Activated T-cell treated with anti-CD3 and anti-CD28 coated beads, Interleukin-2, amount 50 U/mL, for 1 hour (primary cell): ENCODE measurements at regions not wholly inside any gene's neighbourhood (a gene's known extent, or its start where the extent isn't known, plus 50 kb on each side); places are given as distances from the start of the nearest gene placed in this dataset.
"Not testable (repeated sequence)": the region's sequence is repeated elsewhere in the genome, so short reads cannot be mapped to it uniquely, and the experiment has no call there.

Experiments
- DNase-seq: peaks from one replicate; pipeline ENCODE4 v3.0.0-alpha.2; 2020

DNA sequence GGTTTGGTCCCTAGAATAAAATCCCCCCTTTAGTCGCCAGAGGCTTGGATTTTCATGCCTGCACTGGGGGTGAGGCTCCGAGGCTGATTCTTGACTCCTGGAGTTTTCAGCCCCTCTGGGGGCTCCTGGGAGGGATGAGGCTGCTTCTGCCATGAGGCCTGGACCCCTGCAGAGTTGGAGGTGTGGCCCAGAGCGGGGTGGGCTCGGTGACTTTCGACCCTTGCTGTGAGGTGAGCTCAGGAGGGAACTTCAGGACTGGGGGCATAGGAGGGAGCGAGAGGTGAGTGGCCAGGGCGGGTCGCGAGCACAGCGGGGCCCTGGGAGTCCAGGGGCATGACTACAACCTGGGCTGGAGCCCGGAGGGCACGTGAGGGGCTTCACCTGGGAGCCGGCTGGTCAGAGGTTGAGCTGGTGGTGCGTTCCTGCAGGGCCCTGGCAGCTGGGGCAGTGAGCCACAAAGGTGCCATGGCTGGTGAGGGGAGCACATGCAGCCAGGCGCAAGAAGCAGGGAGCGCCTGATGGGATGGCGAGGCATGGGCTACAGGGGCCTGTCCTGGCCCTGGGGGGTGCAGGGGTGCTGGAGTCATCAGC is 168.2 kb downstream of the KIF26A start:
- no peak for DNase-seq

DNA sequence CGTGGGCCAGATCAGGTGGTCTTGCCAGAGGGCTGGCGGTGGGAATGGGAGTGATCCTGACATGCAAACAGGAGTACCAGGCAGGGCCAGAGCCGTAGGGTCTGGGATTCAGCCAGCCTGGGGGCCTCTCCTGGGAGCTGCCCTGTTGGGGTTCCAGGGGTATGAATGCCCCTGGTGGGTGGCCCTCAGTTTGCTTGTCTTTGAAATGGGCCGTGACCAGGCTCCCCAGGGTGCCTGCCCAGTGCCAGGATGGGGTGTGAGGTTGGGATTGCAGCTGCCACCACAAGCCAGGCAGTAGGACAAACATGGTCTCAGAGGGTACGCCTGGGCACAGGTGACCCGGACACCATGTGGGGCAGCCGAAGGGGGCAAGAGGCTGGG is 168.8 kb downstream of the KIF26A start:
- no peak for DNase-seq

DNA sequence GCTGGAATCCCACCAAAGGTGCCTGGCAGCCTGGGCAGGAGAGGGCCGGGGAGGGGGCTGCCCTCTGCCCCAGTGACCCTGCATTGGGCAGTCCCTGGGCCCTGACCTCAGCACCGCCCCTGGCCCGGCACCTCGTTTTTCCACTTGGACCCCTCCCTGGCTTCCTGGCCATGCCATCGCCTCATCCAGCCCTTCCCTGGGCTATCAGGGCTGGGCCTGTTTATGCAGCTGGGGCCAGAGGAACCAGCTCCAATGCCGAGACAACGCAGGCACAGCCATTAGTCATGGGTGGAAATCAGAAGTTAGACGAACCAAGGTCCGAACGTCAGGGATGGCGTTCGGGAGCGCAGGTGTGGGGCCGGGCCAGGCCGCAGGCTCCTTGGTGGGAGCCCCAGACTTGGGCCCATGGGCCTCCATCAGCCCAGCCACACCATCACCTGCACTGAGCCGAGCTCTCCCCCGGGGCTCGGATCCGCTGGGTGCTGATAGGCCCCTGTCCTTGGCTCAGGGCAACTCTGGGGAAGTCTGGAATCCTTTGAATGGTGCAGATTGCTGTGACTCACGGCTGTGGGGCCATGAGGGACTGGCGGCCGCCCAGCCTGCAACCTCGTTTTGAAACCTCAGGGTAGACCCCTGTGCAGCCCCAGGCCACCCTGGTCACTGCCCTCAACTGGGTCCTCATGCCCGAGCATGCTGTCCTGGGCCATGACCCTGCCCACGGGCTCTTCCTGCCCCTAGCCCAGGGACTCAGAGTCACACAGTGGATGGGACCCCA is 169.4 kb downstream of the KIF26A start:
- DNase-seq = no peak

DNA sequence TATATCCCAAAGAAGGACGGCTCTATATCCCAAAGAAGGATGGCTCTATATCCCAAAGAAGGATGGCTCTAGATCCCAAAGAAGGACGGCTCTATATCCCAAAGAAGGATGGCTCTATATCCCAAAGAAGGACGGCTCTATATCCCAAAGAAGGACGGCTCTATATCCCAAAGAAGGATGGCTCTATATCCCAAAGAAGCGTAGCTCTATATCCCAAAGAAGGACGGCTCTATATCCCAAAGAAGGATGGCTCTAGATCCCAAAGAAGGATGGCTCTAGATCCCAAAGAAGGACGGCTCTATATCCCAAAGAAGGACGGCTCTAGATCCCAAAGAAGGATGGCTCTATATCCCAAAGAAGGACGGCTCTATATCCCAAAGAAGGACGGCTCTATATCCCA is 170.1 kb downstream of the KIF26A start:
- DNase-seq = not testable (repeated sequence)

DNA sequence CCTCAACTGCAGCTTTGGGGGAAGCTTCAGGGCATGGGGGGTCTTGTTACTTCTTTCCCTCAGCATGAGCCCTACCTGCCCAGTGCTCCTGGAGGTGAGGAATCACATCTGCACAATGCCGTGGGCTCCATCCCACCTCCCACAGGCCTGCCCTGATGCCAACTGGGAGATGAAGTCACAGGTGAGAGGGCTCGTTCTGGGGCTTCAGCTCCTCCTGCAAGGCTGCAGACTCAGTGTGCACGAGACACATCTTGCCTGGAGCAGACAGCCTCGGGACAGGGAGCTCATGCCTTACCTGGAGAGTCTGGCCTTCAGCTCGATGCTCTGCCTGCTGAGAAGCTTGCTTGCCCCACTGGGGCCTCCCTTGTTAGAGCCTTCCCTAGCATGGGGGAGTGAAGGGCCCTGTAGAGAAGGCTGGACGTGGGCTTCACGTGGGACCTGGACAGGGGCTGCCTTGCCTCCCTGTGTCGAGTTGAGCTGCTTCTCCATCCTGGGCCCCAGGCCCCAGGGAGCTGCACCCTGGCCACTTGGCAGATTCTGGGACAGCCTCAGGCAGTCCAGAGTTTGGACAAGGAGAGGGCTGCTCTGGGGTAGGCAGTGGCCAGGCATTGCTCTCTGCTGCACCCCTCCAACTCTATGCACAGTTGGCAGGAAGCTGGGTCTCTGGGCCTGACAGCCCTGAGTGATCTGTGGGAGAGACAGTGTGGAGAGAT is 171.4 kb downstream of the KIF26A start:
- DNase-seq = no peak

DNA sequence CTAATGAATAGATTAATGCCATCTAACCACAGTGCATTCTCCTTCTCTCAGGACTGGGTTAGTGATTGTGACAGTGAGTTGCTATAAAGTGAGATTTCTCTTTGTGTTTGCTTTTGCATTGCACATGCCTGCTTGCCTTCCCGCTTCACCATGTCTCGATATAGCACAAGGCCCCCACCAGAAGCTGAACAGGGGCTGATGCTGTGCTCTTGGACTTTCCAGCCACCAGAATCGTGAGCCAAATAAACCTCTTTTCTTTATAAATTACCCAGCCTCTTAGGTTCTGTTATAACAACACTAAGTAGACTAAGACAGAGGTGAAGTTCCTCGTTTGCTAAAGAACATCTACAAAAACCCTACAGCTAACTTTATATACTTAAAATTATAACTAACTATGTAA is 173.0 kb downstream of the KIF26A start:
- DNase-seq = no peak

DNA sequence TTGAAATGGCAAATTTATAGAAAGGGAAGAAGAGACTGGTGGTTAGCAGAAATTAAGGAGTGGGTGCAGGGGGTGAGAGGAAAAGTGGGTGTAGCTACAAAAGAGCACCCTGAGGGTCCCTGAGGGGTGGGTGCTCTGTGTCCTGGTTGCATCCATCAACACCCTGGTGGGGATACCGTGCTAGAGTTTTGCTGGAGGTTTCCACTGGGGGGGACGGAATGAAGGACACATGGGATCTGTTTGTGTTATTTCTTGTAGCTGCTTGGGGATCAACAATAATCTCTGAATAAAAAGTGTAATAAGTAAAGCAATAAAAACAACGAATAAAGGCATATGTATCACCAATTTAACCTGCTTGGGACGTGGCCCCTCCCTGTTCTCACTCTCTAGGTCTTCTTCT is 175.3 kb downstream of the KIF26A start:
- DNase-seq = no peak

DNA sequence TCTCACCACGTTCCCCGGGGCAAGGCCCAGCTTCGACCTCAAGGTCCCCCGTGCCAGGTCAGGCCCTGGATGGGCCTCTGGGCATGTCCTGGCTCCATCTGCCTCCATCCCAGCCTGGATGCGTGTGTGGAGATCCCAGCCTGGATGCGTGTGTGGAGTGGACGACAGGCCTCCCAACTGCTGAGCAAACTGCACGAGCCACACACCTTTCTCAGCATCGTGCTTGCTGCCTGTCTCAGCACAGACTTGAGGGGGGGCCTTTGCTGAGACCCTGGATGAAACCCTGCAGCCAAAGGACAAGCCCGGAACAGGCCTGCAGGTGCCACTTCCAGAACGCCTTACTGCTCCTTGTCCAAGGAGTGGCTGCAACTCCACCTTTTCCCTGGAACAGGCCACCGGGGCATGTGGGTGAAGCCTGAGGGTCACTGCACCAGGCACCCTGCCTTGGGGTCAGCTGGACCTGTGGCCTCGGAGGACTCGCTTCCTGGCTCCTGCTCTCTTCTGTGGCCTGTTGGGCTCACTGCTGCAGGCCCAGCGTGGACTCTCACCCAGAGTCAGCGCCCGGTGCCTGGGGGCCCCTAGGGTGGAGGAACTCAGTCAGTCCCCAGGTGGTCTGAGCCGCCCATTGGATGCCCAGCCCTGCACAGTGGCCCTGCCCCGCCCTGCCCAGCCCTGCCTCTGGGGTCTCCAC is 176.0 kb downstream of the KIF26A start:
- DNase-seq = peak; percentile 16

DNA sequence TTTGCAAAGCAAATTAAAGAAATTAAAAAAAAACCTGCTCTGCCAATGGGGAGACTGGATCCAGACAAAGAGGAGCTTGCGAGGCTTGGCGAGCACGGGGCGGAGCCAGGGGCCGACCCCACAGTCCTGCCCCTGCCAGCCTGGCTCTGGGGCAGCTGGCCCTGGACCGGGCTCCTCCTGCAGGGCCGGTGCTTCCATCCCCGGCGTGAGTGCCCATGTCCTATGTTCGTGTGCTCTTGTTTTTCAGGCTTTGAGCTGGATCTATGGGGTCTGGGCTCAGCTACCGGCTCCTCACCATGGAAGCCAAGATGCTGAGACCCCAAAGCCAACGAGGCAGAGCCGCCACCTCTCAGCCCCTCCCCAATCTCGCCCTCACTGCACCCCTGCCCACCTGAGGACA is 176.8 kb downstream of the KIF26A start:
- DNase-seq = no peak

DNA sequence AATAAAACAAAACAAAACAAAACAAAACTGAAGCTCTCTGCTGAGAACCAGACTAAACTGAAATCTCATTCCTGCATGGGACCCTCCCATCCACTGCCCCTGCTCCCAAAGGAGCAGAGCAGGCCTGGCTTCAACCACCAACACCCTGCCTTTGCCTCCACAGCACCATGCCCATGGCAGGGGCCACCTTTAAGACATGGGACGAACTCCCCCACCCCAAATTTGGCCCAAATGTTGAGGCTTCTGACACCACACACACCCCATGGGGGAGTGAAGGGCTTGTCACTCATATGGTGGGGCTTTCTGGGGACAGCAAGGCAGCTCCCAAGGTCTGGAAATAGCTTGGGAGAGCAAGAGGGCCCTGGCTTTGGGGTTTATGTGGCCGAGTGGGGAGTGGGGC is 177.2 kb downstream of the KIF26A start:
- DNase-seq = peak; percentile 5

DNA sequence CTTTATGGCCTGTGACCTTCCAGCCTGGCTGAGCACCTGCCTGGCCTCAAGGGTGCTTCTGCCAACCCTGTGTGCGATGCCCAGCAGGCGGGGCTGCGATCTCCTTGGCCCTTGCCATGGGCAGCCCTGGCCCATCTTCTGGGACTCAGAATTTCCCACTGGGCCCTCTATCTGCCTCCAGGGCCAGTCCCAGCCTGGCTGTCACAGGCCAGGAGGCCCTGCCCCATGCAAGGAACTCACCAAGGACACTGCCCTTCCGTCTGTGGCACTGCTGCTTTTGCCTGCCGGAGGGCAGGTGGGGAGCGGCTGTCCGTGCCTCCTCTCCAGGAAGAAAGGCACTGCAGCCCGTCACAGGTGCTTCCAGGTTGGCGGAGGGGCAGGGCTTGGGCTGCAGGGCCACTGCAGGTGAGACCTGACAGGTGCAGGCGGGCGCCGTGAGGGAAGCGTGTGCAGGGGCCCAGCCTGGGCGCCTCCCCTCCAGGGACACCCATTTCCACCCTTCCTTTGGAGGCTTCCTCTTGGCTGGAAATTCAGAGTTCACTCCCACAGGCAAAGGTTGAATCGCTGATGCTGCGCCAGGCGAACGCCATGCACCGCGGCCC is 177.8 kb downstream of the KIF26A start:
- peak; percentile 11 for DNase-seq

DNA sequence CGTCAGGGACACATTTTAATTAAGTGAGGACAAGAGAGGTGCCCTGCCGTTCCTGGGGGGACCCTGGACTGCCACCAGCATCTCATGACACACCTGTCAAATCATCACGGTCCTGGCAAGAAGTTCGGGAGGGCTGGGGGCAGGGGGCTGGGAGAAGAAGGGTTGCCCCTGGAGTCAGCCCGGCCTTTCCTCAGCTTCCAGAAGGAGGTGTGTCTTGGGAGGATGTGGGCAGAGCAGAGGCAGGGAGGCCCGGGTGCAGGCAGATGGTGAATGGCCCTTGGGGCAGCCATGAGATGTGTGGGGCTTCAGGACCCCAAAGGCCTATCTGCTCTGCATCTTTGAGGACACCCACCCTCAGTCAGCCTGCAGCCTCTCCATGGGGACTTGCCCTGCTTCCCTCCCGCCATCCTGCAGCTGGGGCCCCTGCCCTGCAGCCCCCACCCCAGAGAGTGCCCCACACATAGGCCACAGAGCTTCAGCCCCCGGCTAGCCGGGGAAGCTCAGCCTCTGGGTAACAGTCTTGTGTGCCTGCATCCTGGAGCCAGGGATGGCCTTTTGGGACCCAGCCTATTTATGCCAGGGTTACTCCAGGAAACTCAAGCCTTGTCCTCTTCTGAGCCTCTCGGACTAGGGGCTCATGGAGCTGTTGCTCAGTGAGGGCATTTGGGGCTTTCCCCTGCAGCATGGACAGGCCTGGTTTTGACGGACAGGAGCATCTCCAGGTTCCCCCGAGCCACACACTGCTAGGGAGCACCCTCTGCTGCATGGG is 178.5 kb downstream of the KIF26A start:
- DNase-seq = peak; percentile 11

DNA sequence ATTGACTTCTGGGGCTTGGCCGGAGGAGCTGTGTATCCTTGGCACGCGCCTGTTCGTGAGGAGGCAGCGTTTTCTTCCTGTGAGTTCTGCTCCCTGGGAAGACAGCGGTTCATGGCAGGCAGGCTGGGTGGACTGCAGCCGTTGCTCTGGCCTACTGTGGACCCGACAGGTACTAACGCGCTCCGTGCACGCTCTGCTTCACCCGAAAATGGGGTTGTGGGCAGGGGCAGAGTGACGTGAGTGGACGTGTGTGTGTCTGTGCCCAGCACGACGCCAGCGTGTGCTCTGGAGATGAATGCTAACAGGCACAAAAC is 179.1 kb downstream of the KIF26A start:
- no peak for DNase-seq

DNA sequence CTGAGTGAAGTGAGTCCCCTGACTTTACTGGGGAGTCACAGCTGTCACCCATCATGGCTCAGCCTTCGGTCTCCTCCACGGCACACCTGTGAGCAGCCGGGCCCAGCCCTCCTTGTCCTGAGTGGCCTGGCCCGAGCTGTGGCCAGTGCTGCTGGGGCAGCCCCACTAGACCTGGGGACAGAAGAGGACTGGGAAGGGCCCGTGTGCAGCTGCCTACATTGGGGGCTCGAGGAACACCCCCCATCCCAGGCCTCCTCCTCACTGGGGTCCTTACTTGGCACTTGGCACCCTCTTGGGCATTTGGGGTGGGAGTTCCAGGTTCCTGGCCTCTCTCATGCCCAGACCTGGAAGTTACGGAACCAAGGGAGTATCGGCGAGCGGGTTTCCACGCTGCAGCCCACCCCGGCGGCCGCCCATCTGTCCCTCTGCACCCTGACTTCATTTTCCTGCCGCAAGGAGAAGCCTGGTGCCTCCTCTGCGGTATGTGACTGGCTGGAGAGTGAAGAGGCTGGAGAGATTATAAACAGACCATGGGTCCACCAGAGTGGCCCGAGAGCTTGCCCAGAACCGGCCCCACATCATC is 179.7 kb downstream of the KIF26A start:
- DNase-seq = no peak

DNA sequence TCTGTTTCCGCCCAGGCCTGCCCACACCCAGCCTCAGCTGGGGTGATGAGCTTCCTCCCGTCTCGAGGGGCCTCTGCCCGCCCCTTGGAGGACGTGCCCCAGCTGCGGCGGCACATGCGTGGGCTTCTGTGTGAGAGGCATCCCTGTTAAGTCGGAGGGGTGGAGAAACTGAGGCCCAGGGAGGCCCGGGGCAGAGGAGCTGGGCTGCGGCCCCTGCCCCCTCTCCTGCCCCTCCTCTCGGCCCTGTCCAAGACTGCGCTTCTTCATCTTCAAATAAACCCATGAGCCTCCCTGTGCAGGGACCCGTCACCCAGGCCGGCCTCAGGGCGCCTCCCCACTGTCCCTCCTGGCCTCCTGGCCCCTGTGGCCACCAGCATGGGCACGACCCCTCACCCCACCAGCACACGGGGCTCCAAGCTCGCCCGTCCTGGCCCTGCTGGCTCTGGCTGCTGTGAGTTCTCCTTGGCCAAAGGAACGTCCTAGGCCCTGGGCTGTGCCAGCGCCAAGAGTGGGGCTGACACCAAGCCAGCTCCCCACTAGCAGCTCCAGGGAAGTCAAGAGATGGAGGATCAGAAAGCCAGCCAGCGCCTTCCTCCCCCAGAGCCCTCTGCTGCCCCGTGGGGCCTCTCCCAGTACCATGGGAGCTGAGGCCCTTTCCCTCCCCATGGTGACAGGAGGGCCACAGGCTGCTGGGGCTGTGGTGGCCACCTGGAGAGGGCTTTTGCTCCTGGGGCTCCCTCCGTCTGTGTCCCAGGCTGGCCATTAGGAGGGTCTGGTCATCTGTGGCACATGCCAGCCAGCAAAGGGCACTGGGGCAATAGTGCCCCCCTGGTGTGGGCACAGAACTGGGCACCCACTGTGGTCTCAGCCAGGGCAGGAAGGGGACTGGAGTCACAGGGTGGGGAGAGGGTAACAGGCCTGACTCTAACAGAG is 180.4 kb downstream of the KIF26A start:
- DNase-seq = peak; percentile 11

DNA sequence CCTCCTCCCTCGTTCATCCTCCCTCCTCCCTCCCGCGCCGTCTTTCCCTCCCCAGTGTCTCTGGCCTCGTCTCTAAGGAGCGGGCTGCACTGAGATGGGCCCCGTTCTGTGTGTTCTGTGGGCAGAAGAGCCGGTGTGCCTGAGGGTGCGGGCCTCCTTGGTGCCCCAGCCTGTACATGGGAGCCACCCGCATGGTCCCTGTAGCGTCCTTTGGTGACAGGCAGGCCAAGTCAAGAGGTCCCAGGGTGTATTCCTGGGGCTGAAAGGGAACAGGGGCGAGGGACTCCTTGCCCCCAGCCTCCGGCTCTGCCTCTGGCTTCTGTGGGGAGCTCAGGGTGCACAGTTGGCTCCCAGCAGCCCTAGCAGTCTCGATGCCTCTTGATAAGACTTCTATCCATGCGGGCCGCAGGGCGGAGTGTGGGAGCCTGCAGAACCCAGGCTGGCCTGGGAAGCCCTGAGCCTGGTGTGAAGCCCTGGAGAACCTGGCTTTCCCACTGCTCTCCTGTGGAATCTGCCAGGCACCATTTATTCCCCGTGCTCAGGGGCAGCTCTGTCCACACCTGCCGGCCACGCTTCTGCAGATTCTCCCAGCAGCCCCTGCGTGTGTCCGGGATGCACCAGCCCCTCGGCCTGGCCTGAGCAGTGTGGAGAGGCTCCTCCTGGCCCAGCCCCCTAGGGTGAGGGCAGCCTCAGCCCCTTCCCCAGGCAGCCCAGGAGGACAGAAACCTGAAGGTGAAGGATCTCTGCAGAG is 181.3 kb downstream of the KIF26A start:
- DNase-seq = peak; percentile 8

DNA sequence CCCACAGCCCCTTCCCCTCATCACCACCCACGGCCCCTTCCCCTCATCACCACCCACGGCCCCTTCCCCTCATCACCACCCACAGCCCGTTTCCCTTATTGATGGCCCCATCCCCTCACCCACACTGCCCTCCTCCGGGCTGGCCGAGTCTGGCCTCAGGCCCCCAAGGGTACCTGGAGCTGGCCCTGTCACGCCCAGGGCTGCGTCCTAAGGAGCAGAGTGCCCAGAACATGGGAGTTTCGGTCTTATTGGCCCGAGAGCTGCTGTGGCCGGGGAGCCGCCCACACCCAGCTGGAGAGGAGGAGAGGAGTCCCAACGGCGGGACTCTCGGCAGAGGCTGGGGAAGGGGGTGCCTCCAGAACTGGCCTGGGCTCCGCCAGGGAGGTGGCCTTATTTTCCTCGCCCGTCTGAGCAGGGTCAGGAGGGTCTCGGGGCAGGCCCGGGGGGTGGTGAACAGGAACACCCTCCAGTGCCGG is 182.3 kb downstream of the KIF26A start:
- peak; percentile 13 for DNase-seq

DNA sequence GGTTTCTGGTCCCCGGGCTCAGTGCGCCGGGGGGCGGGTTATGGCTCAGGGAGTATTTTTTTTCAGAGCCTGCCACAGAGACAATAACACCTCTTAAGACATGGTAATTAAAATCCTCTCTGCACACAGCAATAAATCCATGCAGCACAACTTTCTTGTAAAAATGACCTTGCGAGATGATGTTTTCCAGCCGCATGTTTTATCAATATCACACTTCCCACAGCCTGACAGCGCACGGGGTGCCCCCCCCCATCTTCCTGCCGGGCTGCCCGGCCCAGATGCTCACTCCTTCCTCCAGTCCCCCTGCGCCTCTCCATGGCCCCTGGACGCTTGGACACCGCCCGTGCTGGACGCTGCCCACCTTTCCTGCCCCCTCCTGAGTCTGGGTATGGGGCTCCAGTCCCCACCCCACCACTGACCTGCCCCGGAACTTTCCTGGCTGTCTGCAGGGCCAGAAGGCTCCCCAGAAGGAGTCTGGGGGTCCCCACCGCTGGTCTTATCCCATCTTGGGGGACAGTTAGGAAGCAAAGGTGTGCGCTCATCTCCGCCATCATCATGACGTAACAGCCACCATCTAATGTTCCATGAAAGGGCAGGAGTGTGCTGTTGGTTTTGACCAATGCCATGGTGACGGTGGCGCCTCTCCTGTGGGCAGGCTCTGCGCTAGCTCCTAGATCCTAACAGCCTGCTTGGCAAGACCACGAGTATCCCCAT is 182.9 kb downstream of the KIF26A start:
- DNase-seq = no peak

DNA sequence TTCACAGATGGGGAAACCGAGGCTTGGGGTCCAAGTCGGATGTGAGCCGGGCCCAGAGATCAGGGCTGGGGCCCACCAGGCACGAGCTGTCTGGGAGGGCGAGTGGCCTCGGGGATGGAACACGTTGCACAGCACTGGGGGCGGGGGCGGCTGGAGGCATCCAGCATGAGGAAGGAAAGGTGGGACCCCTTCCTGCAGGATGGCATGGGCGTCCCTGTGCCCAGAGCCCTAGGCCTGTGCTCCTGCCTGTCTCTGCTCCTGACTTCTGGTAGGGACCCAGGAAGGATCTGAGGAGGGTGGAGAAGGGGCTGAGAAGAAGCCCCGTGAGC is 183.4 kb downstream of the KIF26A start:
- no peak for DNase-seq
